ENCODE measurements at regions not wholly inside any gene's neighbourhood (a gene's known extent, or its start where the extent isn't known, plus 50 kb on each side); places are given as distances from the start of the nearest gene placed in this dataset.

DNA sequence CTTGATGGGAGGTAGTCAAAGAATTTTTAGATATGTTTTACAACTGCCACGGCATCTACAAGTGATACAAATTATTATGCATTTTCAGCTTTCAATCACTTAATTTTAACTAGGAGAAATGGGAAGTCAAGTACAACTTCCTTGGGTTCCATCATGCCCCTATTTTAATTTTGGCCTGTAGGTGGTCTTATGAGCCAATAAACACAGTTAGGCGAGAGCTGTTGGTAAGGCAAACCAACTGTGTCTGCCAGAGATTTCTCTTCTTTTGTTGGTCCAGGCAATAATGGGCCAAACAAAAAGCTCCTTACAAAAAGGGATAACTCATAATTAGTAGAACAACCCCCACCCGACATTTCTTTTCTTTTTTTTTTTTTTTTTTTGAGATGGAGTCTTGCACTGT lies 63.3 kb upstream of the ARX start:
- TF ChIP-seq, protein P1, sequence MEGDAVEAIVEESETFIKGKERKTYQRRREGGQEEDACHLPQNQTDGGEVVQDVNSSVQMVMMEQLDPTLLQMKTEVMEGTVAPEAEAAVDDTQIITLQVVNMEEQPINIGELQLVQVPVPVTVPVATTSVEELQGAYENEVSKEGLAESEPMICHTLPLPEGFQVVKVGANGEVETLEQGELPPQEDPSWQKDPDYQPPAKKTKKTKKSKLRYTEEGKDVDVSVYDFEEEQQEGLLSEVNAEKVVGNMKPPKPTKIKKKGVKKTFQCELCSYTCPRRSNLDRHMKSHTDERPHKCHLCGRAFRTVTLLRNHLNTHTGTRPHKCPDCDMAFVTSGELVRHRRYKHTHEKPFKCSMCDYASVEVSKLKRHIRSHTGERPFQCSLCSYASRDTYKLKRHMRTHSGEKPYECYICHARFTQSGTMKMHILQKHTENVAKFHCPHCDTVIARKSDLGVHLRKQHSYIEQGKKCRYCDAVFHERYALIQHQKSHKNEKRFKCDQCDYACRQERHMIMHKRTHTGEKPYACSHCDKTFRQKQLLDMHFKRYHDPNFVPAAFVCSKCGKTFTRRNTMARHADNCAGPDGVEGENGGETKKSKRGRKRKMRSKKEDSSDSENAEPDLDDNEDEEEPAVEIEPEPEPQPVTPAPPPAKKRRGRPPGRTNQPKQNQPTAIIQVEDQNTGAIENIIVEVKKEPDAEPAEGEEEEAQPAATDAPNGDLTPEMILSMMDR (IDR thresholded peaks at IDR 0.05): no peak
- TF ChIP-seq POLR2AphosphoS5 (IDR thresholded peaks at IDR 0.05) (no peak), EP300 (IDR thresholded peaks at IDR 0.05) (no peak), POLR2A (IDR thresholded peaks at IDR 0.05; ENCODE audit: low read depth) (no peak)

Measured in esophagus muscularis mucosa (tissue), 4 donors.